CD14-positive monocyte (primary cell): ENCODE measurements at regions not wholly inside any gene's neighbourhood (a gene's known extent, or its start where the extent isn't known, plus 50 kb on each side); places are given as distances from the start of the nearest gene placed in this dataset.

Experiments used
- DNase-seq, 3 donors: peaks; one replicate each; pipeline ENCODE4 v3.0.0-alpha.2; 2011 to 2022
- H2AFZ ChIP-seq: 2 replicates; pipeline ENCODE4 v1.6.0; 2012; ENCODE audit warnings: mild to moderate bottlenecking, low read depth, low read length, inconsistent platforms; ENCODE audit not compliant: insufficient read depth, poor library complexity, severe bottlenecking
- H3K27ac ChIP-seq, 2 donors: 1 replicate in 1 of 2; 2 replicates in 1 of 2; pipeline ENCODE4 v1.5.1; 2012 to 2013; ENCODE audit warnings: low read length in 2 of 2, control low read depth in 1 of 2, inconsistent platforms in 1 of 2, low read depth in 1 of 2, mild to moderate bottlenecking in 1 of 2
- H3K27me3 ChIP-seq, 2 donors: one replicate each; pipeline versions ENCODE4 v1.6.0 to v1.6.1; 2011 to 2013; ENCODE audit warnings: low read length in 2 of 2; ENCODE audit not compliant: control insufficient read depth in 2 of 2, insufficient read depth in 2 of 2
- H3K36me3 ChIP-seq, 2 donors: replicated peaks in 1 of 2; 1 replicate in 1 of 2; 2 replicates in 1 of 2; pipeline versions ENCODE4 v1.5.1 to v1.6.1; 2012 to 2013; ENCODE audit warnings: low read length in 2 of 2, control low read depth in 1 of 2, inconsistent platforms in 1 of 2, mild to moderate bottlenecking in 1 of 2; ENCODE audit not compliant: insufficient read depth in 2 of 2, control insufficient read depth in 1 of 2
- H3K4me1 ChIP-seq, 2 donors: 1 replicate in 1 of 2; 2 replicates in 1 of 2; pipeline versions ENCODE4 v1.5.1 to v1.6.1; 2012 to 2013; ENCODE audit warnings: low read length in 2 of 2, control low read depth in 1 of 2, inconsistent platforms in 1 of 2, mild to moderate bottlenecking in 1 of 2, moderate library complexity in 1 of 2; ENCODE audit not compliant: insufficient read depth in 2 of 2, control insufficient read depth in 1 of 2
- H3K4me2 ChIP-seq: replicated peaks from 2 replicates; pipeline ENCODE3; 2012; ENCODE audit warnings: low read length, moderate library complexity, mild to moderate bottlenecking; ENCODE audit not compliant: poor library complexity, severe bottlenecking; ENCODE audit errors: extremely low read depth
- H3K4me3 ChIP-seq, 3 experiments: fragments of 200-600 bp in 1 of 3; sonication (generic) in 1 of 3; replicated peaks in 1 of 3; 1 replicate in 2 of 3; 2 replicates in 1 of 3; pipeline ENCODE4 v1.5.1; 2011 to 2013; ENCODE audit warnings: low read length in 3 of 3, mild to moderate bottlenecking in 3 of 3, control low read depth in 2 of 3, low read depth in 2 of 3, inconsistent platforms in 1 of 3, moderate library complexity in 1 of 3
- H3K79me2 ChIP-seq: 2 replicates; pipeline ENCODE4 v1.6.0; 2012; ENCODE audit warnings: mild to moderate bottlenecking, control low read depth, inconsistent platforms, low read length, moderate library complexity; ENCODE audit not compliant: insufficient read depth
- H3K9ac ChIP-seq: 2 replicates; pipeline ENCODE4 v1.6.0; 2017; ENCODE audit warnings: low read length, mild to moderate bottlenecking; ENCODE audit not compliant: insufficient read depth, poor library complexity, severe bottlenecking
- H3K9me3 ChIP-seq, 2 donors: replicated peaks in 1 of 2; 1 replicate in 1 of 2; 2 replicates in 1 of 2; pipeline versions ENCODE4 v1.5.1 to v1.6.1; 2012 to 2013; ENCODE audit warnings: low read length in 2 of 2, control low read depth in 1 of 2; ENCODE audit not compliant: control insufficient read depth in 1 of 2, insufficient read depth in 1 of 2
- H4K20me1 ChIP-seq: 2 replicates; pipeline ENCODE4 v1.6.0; 2012; ENCODE audit warnings: mild to moderate bottlenecking, low read length, control low read depth, moderate library complexity; ENCODE audit not compliant: insufficient read depth
- H3K27ac Mint-ChIP-seq, 7 donors: one replicate each; pipeline ENCODE4 v1.8.0; 2020; ENCODE audit warnings: mild to moderate bottlenecking in 7 of 7, mixed read lengths in 7 of 7, moderate library complexity in 6 of 7, inconsistent platforms in 2 of 7
- H3K27me3 Mint-ChIP-seq, 3 donors: one replicate each; pipeline ENCODE4 v1.8.0; 2021 to 2022; ENCODE audit warnings: low read depth in 3 of 3, mild to moderate bottlenecking in 3 of 3, mixed read lengths in 3 of 3, moderate library complexity in 3 of 3, inconsistent platforms in 1 of 3
- H3K36me3 Mint-ChIP-seq, 2 donors: one replicate each; pipeline ENCODE4 v1.8.0; 2020; ENCODE audit warnings: mixed read lengths in 2 of 2, inconsistent platforms in 1 of 2, mild to moderate bottlenecking in 1 of 2
- H3K4me1 Mint-ChIP-seq: one replicate; pipeline ENCODE4 v1.8.0; 2020; ENCODE audit warnings: mild to moderate bottlenecking, mixed read lengths
- H3K4me3 Mint-ChIP-seq, 2 donors: one replicate each; pipeline ENCODE4 v1.8.0; 2020; ENCODE audit warnings: mild to moderate bottlenecking in 2 of 2, mixed read lengths in 2 of 2, moderate library complexity in 1 of 2
- H3K9me3 Mint-ChIP-seq, 7 donors: one replicate each; pipeline ENCODE4 v1.8.0; 2020 to 2022; ENCODE audit warnings: mixed read lengths in 7 of 7, mild to moderate bottlenecking in 6 of 7, moderate library complexity in 6 of 7, inconsistent platforms in 2 of 7
- CTCF ChIP-seq: fragments of 200-600 bp; IDR thresholded peaks from one replicate; pipeline ENCODE4 v1.8.0; 2022; ENCODE audit warnings: antibody characterized with exemption, mild to moderate bottlenecking
- WGBS: methylation state at CpG from one replicate; pipeline ENCODE4 v1.1.5; 2013; ENCODE audit warnings: missing lambda C conversion rate; ENCODE audit not compliant: insufficient coverage; 5-methylcytosine and 5-hydroxymethylcytosine counted together
- intact Hi-C, 2 donors: fragments of 100-400 bp; cut with micrococcal nuclease; formaldehyde crosslinking; loops; one replicate each; pipeline versions ENCODE4 v1.15.0 to v1.15.1; 2023

DNA sequence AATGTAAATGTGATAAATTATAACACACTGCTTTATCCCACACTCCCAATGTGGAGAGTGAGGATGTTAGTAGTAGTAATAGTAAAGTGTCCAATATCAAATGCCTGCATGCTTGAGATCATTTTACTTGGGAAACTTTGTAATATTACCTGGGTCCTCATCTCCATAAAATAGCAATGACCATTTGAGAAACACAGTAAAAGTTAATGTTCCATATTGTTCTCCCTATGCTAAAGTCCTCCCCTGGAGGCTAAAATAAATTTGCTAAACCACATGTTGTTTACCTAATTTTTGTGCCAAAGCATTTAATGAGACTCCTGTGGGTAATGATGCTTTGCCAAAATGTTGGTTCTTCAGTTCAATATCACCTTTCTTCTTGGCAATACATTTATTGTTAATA is 291.2 kb downstream of the CDH10 start:
- Histone ChIP-seq H3K4me3 (no peak overlapping the region), H3K4me1 (no peaks in the 10 kb centered on the region), H3K4me2 (no peak overlapping the region), H3K9ac (no peak overlapping the region), H3K27me3 (no peaks in the 10 kb centered on the region), H3K36me3 (no peaks in the 10 kb centered on the region), H4K20me1 (no peaks in the 10 kb centered on the region), H3K27ac (no peak overlapping the region), H2AFZ (no peak overlapping the region), H3K79me2 (no peaks in the 10 kb centered on the region), H3K9me3 (peaks cover 0 to 8% of the 10 kb centered on the region in 2 donors)
- H3K9me3 Mint-ChIP-seq, result peaks cover 0 to 4% (median 2%) of the 10 kb centered on the region in 7 donors
- no peaks in the 10 kb centered on the region for H3K4me1 Mint-ChIP-seq
- H3K4me3 Mint-ChIP-seq, result no peak overlapping the region
- no peak overlapping the region for H3K27ac Mint-ChIP-seq
- H3K36me3 Mint-ChIP-seq, result no peaks in the 10 kb centered on the region
- TF ChIP-seq CTCF, result no peak
- DNase-seq, result no peak
- H3K27me3 Mint-ChIP-seq, result peaks cover 0 to 1% (median 0%) of the 10 kb centered on the region in 3 donors
- intact Hi-C loops, result no loop called here

DNA sequence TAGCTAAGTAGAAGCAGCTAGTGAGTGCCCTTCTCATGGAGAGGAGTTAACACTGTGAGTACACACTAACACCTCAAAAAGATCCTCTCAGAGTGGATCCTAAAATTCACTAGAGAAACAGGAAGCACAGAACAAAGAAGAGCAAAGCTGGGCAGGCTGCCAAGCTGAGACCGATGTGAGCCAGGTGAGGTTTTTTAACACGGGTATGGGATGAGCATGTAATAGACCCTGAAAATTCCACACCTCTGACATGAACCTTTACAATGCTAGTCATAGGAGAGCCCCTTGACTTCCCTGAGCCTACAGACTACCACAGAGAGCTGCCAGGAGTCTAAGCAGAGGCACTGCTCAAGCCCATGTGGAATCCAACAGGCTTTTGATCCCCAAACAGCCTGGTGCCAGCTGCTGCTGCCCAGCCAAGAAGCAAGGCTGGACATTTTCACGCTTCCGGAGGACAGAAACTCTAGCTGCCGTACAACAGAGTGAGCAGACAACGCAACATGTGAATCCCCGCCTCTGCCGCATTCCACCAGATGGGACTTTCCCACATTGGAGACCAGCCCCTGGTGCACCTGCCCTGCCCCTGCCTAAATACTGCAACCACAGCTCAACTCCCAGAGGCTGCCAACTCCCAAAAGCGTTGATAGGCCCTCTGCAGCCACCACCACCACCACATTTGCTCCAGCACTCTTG is 280.8 kb downstream of the CDH10 start:
- Histone ChIP-seq H3K4me3 (no peak overlapping the region), H4K20me1 (no peaks in the 10 kb centered on the region), H3K4me1 (no peaks in the 10 kb centered on the region), H3K36me3 (no peaks in the 10 kb centered on the region), H3K9ac (no peak overlapping the region), H3K27me3 (no peaks in the 10 kb centered on the region), H2AFZ (no peak overlapping the region), H3K27ac (no peak overlapping the region), H3K4me2 (no peak overlapping the region), H3K9me3 (peaks cover 9 to 26% of the 10 kb centered on the region in 2 donors), H3K79me2 (no peaks in the 10 kb centered on the region)
- TF ChIP-seq CTCF, result no peak
- H3K36me3 Mint-ChIP-seq, result no peaks in the 10 kb centered on the region
- H3K27ac Mint-ChIP-seq, result no peak overlapping the region
- no peak overlapping the region for H3K4me3 Mint-ChIP-seq
- no peak for DNase-seq
- H3K27me3 Mint-ChIP-seq, result no peaks in the 10 kb centered on the region
- 90% methylated on average over 6 of the region's 9 CpGs for WGBS
- intact Hi-C loops, result no loop called here
- H3K4me1 Mint-ChIP-seq, result no peaks in the 10 kb centered on the region
- peaks cover 0 to 7% (median 5%) of the 10 kb centered on the region in 7 donors for H3K9me3 Mint-ChIP-seq
